ENCODE measurements at regions not wholly inside any gene's neighbourhood (a gene's known extent, or its start where the extent isn't known, plus 50 kb on each side); places are given as distances from the start of the nearest gene placed in this dataset.

GRCh38 chr2:195044801-195045200 is 612.2 kb upstream of the SLC39A10 start:
- ATAC-seq (no peak), DNase-seq (ENCODE audit: low read depth, low spot score) (no peak)
- no TSS peak for BruUV-seq (replicated peaks)
- CTCF ChIA-PET, result no interaction called here
- Histone ChIP-seq H2AFZ (ENCODE audit: low read depth, low read length, poor library complexity, severe bottlenecking) (no peak overlapping the region), H3K9me2 (ENCODE audit: insufficient read depth) (no peaks in the 10 kb centered on the region; the same call in 1 of the 2 replicates), H3K4me2 (ENCODE audit: low read length) (no peak overlapping the region), H3K36me3 (ENCODE audit: control insufficient read depth in 1 of 2, insufficient read depth in 2 of 2, low read length in 2 of 2) (no peaks in the 10 kb centered on the region), H3K27ac (ENCODE audit: low read depth, low read length) (no peak overlapping the region), H3K27me3 (ENCODE audit: insufficient read depth, low read length) (no peaks in the 10 kb centered on the region), H3K4me3 (replicated peaks in 1 of 2; ENCODE audit: low read depth in 1 of 2, low read length in 2 of 2) (no peak overlapping the region), H3K9me3 (ENCODE audit: control insufficient read depth in 1 of 2, insufficient read depth in 1 of 2, low read depth in 1 of 2, low read length in 2 of 2) (no peaks in the 10 kb centered on the region), H3K9ac (ENCODE audit: low read length) (no peak overlapping the region), H4K20me1 (ENCODE audit: insufficient read depth) (no peaks in the 10 kb centered on the region; the same call in 1 of the 2 replicates), H3K79me2 (ENCODE audit: insufficient read depth, low read length) (no peaks in the 10 kb centered on the region), H3K4me1 (ENCODE audit: control insufficient read depth in 1 of 2, insufficient read depth in 2 of 2, low read length in 2 of 2) (no peaks in the 10 kb centered on the region)
- intact Hi-C loops (cut with micrococcal nuclease), result no loop called here
- TF ChIP-seq ATF3 (IDR thresholded peaks at IDR 0.05) (no peak), EGR1 (IDR thresholded peaks at IDR 0.05; ENCODE audit: low read depth) (no peak), ZFX (IDR thresholded peaks at IDR 0.05) (no peak), SIN3A (IDR thresholded peaks at IDR 0.05; ENCODE audit: low read depth) (no peak), CTCF (IDR thresholded peaks at IDR 0.05 in 2 of 3, conservative IDR thresholded peaks at IDR 0.05 in 1 of 3; ENCODE audit: borderline replicate concordance in 1 of 3, insufficient read depth in 1 of 3, low read depth in 2 of 3, low read length in 2 of 3) (no peak), ZNF274 (IDR thresholded peaks at IDR 0.05; ENCODE audit: low read depth, low read length) (no peak), ELF1 (IDR thresholded peaks at IDR 0.05; ENCODE audit: borderline replicate concordance, low read depth) (no peak), EZH2phosphoT487 (IDR thresholded peaks at IDR 0.05; ENCODE audit: borderline replicate concordance) (no peak), CBX3 (IDR thresholded peaks at IDR 0.05; ENCODE audit: low read depth) (no peak), JUND (IDR thresholded peaks at IDR 0.05) (no peak), RAD21 (IDR thresholded peaks at IDR 0.05; ENCODE audit: low read depth) (no peak)
- TF ChIP-seq, protein P1, sequence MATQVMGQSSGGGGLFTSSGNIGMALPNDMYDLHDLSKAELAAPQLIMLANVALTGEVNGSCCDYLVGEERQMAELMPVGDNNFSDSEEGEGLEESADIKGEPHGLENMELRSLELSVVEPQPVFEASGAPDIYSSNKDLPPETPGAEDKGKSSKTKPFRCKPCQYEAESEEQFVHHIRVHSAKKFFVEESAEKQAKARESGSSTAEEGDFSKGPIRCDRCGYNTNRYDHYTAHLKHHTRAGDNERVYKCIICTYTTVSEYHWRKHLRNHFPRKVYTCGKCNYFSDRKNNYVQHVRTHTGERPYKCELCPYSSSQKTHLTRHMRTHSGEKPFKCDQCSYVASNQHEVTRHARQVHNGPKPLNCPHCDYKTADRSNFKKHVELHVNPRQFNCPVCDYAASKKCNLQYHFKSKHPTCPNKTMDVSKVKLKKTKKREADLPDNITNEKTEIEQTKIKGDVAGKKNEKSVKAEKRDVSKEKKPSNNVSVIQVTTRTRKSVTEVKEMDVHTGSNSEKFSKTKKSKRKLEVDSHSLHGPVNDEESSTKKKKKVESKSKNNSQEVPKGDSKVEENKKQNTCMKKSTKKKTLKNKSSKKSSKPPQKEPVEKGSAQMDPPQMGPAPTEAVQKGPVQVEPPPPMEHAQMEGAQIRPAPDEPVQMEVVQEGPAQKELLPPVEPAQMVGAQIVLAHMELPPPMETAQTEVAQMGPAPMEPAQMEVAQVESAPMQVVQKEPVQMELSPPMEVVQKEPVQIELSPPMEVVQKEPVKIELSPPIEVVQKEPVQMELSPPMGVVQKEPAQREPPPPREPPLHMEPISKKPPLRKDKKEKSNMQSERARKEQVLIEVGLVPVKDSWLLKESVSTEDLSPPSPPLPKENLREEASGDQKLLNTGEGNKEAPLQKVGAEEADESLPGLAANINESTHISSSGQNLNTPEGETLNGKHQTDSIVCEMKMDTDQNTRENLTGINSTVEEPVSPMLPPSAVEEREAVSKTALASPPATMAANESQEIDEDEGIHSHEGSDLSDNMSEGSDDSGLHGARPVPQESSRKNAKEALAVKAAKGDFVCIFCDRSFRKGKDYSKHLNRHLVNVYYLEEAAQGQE (IDR thresholded peaks at IDR 0.05; ENCODE audit: low read depth), result no peak
- TF ChIP-seq, protein P2, sequence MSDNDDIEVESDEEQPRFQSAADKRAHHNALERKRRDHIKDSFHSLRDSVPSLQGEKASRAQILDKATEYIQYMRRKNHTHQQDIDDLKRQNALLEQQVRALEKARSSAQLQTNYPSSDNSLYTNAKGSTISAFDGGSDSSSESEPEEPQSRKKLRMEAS (IDR thresholded peaks at IDR 0.05), result no peak
- RAD21 ChIA-PET (ENCODE audit: low non-redundant PET in 1 of 2, low total read pairs in 2 of 2, uncharacterized antibody in 2 of 2, unreplicated experiment in 2 of 2), result no interaction called here
- POLR2A ChIA-PET, result no interaction called here

Measured in HCT116 (cell line).